NB4 (cell line): ENCODE measurements at regions not wholly inside any gene's neighbourhood (a gene's known extent, or its start where the extent isn't known, plus 50 kb on each side); places are given as distances from the start of the nearest gene placed in this dataset.

Source experiments
- CTCF ChIP-seq: IDR thresholded peaks from one replicate; pipeline ENCODE4 v1.5.1; 2012; ENCODE audit warnings: low read depth, low read length
- MYC ChIP-seq: IDR thresholded peaks from 2 replicates; pipeline ENCODE4 v1.6.1; 2011; ENCODE audit warnings: low read depth, low read length

GRCh38 chr3:101133652-101134051 is 140.4 kb upstream of the ABI3BP start:
- TF ChIP-seq CTCF (no peak), MYC (no peak)
